ENCODE measurements at regions not wholly inside any gene's neighbourhood (a gene's known extent, or its start where the extent isn't known, plus 50 kb on each side); places are given as distances from the start of the nearest gene placed in this dataset.

DNA sequence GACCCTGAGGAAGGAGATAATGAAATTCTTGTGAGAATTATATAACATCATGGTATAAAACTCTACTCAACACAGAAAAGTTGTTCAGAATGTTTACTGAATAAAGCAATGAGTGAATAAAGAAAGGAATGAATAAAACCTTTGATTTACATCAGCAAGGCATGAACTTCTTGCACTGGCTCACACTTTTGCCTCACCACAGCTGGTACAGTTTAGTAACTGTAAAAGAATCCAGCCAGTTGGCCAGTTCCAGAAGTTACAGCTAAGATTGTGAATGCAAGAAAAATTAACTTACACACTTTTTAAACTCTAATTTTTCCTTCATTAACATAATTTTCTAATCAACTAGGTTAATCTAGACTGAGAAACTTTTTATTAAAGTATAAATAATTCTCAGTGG is 490.9 kb downstream of the NFIB start:
- no peak for TF ChIP-seq SPI1 (IDR thresholded peaks at IDR 0.05; ENCODE audit: borderline replicate concordance, low read depth)
- TF ChIP-seq, protein P1, sequence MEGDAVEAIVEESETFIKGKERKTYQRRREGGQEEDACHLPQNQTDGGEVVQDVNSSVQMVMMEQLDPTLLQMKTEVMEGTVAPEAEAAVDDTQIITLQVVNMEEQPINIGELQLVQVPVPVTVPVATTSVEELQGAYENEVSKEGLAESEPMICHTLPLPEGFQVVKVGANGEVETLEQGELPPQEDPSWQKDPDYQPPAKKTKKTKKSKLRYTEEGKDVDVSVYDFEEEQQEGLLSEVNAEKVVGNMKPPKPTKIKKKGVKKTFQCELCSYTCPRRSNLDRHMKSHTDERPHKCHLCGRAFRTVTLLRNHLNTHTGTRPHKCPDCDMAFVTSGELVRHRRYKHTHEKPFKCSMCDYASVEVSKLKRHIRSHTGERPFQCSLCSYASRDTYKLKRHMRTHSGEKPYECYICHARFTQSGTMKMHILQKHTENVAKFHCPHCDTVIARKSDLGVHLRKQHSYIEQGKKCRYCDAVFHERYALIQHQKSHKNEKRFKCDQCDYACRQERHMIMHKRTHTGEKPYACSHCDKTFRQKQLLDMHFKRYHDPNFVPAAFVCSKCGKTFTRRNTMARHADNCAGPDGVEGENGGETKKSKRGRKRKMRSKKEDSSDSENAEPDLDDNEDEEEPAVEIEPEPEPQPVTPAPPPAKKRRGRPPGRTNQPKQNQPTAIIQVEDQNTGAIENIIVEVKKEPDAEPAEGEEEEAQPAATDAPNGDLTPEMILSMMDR (IDR thresholded peaks at IDR 0.05; ENCODE audit: insufficient read depth, low read length), result no peak
- TF ChIP-seq, protein P2, sequence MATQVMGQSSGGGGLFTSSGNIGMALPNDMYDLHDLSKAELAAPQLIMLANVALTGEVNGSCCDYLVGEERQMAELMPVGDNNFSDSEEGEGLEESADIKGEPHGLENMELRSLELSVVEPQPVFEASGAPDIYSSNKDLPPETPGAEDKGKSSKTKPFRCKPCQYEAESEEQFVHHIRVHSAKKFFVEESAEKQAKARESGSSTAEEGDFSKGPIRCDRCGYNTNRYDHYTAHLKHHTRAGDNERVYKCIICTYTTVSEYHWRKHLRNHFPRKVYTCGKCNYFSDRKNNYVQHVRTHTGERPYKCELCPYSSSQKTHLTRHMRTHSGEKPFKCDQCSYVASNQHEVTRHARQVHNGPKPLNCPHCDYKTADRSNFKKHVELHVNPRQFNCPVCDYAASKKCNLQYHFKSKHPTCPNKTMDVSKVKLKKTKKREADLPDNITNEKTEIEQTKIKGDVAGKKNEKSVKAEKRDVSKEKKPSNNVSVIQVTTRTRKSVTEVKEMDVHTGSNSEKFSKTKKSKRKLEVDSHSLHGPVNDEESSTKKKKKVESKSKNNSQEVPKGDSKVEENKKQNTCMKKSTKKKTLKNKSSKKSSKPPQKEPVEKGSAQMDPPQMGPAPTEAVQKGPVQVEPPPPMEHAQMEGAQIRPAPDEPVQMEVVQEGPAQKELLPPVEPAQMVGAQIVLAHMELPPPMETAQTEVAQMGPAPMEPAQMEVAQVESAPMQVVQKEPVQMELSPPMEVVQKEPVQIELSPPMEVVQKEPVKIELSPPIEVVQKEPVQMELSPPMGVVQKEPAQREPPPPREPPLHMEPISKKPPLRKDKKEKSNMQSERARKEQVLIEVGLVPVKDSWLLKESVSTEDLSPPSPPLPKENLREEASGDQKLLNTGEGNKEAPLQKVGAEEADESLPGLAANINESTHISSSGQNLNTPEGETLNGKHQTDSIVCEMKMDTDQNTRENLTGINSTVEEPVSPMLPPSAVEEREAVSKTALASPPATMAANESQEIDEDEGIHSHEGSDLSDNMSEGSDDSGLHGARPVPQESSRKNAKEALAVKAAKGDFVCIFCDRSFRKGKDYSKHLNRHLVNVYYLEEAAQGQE (IDR thresholded peaks at IDR 0.05; ENCODE audit: insufficient replicate concordance, low read depth), result no peak
- no peak for TF ChIP-seq POLR2AphosphoS5 (IDR thresholded peaks at IDR 0.05; ENCODE audit: low read depth)
- TF ChIP-seq GABPA (IDR thresholded peaks at IDR 0.05; ENCODE audit: low read depth), result no peak
- Histone ChIP-seq H3K27me3 (ENCODE audit: insufficient read depth, poor library complexity, severe bottlenecking) (no peaks in the 10 kb centered on the region), H3K27ac (replicated peaks) (no peak overlapping the region), H3K4me3 (replicated peaks; ENCODE audit: insufficient read depth, low read length) (no peak overlapping the region)
- no peak for DNase-seq (ENCODE audit: low read depth in 1 of 2, low spot score in 1 of 2)

DNA sequence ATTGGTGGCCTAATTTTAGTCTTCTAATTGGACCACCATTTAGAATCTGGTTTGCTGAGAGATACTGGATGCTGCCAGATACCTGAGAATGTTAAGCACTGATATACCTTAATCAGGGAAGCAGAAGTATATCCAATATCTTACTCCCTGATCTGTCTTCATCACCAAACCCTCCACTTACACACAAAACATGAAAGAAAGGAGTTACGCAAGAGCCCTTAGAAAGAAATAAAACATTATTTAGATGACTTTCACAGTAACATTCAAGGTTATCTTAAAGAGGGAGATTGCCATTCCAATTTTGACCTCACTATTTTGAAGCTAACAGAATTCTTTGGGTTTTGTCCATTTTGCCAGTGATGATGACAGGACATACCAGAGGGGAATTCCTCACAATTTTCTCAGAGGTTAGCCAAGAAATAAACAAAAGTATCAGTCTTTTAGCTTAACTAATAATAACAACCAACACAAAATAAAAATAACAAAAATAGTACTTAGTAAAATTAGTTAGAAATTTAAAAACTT is 496.1 kb downstream of the NFIB start:
- Histone ChIP-seq H3K4me3 (replicated peaks; ENCODE audit: insufficient read depth, low read length) (no peak overlapping the region), H3K27me3 (ENCODE audit: insufficient read depth, poor library complexity, severe bottlenecking) (no peaks in the 10 kb centered on the region), H3K27ac (replicated peaks) (no peak overlapping the region)
- TF ChIP-seq, protein P1 (IDR thresholded peaks at IDR 0.05; ENCODE audit: insufficient read depth, low read length), result no peak
- TF ChIP-seq, protein P2 (IDR thresholded peaks at IDR 0.05; ENCODE audit: insufficient replicate concordance, low read depth), result no peak
- TF ChIP-seq SPI1 (IDR thresholded peaks at IDR 0.05; ENCODE audit: borderline replicate concordance, low read depth) (no peak), POLR2AphosphoS5 (IDR thresholded peaks at IDR 0.05; ENCODE audit: low read depth) (no peak), GABPA (IDR thresholded peaks at IDR 0.05; ENCODE audit: low read depth) (no peak)
- DNase-seq (ENCODE audit: low read depth in 1 of 2, low spot score in 1 of 2), result no peak

- TF ChIP-seq SPI1 (IDR thresholded peaks at IDR 0.05; ENCODE audit: borderline replicate concordance, low read depth) (no peak), POLR2AphosphoS5 (IDR thresholded peaks at IDR 0.05; ENCODE audit: low read depth) (no peak), GABPA (IDR thresholded peaks at IDR 0.05; ENCODE audit: low read depth) (no peak)
- TF ChIP-seq, protein P2 (IDR thresholded peaks at IDR 0.05; ENCODE audit: insufficient replicate concordance, low read depth), result no peak
- TF ChIP-seq, protein P1 (IDR thresholded peaks at IDR 0.05; ENCODE audit: insufficient read depth, low read length), result no peak
- no peak overlapping the region for H3K27ac ChIP-seq (replicated peaks)
- DNase-seq (ENCODE audit: low read depth in 1 of 2, low spot score in 1 of 2), result no peak
Measured at GRCh38 chr9:13816837-13817236, 497.1 kb downstream of the NFIB start.

More at GRCh38 chr9:13816837-13817236, 497.1 kb downstream of the NFIB start:
- no peaks in the 10 kb centered on the region for H3K27me3 ChIP-seq (ENCODE audit: insufficient read depth, poor library complexity, severe bottlenecking)
- no peak overlapping the region for H3K4me3 ChIP-seq (replicated peaks; ENCODE audit: insufficient read depth, low read length)
